GM12892 (cell line): ENCODE measurements at regions not wholly inside any gene's neighbourhood (a gene's known extent, or its start where the extent isn't known, plus 50 kb on each side); places are given as distances from the start of the nearest gene placed in this dataset.

Source experiments
- POLR2A ChIP-seq: IDR thresholded peaks from 2 replicates; pipeline ENCODE4 v1.6.1; 2011; ENCODE audit warnings: low read depth, low read length, control low read depth
- POLR2AphosphoS5 ChIP-seq: IDR thresholded peaks from 2 replicates; pipeline ENCODE4 v1.6.1; 2011; ENCODE audit warnings: low read depth, low read length, control low read depth

DNA sequence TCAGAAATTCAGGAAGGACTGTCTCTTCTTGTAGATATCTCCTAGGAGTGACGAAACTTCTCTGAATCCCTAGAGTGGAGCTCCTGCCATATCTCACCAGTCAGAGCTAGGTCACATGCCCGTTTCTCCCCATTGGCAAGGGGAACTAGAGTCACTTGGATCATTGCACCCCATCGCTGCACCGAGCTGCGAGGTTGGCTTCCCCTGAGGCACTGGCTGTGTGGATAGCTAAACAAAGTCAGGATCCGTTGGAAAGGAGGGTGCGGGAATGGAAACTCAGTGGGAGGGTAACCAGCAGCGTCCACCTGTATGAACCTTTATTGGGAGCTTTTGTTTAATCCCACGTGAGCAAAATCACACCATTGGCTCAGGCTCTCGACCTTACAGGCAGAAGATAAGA, 283.8 kb downstream of the BRD1 start:
- TF ChIP-seq POLR2A (no peak), POLR2AphosphoS5 (no peak)
